ENCODE measurements at regions not wholly inside any gene's neighbourhood (a gene's known extent, or its start where the extent isn't known, plus 50 kb on each side); places are given as distances from the start of the nearest gene placed in this dataset.

- TF ChIP-seq POLR2A (IDR thresholded peaks at IDR 0.05; ENCODE audit: extremely low read depth, insufficient read length) = no peak
- TF ChIP-seq CTCF (IDR thresholded peaks at IDR 0.05; ENCODE audit: low read depth, low read length) = no peak
- no peak for TF ChIP-seq MYC (IDR thresholded peaks at IDR 0.05; ENCODE audit: low read depth, low read length)
Observed at GRCh38 chr22:48706934-48707762, 1120.5 kb downstream of the BRD1 start.

All from NB4 (cell line).